K562 (cell line): ENCODE measurements at regions not wholly inside any gene's neighbourhood (a gene's known extent, or its start where the extent isn't known, plus 50 kb on each side); places are given as distances from the start of the nearest gene placed in this dataset.

Experiments
- HNRNPUL1 ChIP-seq: fragments of 200-400 bp; formaldehyde crosslinking; IDR thresholded peaks from 2 replicates; pipeline ENCODE4 v1.6.1; 2017; ENCODE audit warnings: low read length
- JUND ChIP-seq, 2 experiments: IDR thresholded peaks; 2 replicates in 1 of 2; 3 replicates in 1 of 2; pipeline ENCODE4 v1.6.1; 2011; ENCODE audit warnings: borderline replicate concordance in 2 of 2, low read depth in 2 of 2, low read length in 2 of 2, improper control_type of control experiment in 1 of 2, missing biosample characterization in 1 of 2, missing genetic modification characterization in 1 of 2, missing genetic modification reagents in 1 of 2
- POLR2B ChIP-seq: fragments of 450-650 bp; IDR thresholded peaks from 2 replicates; pipeline ENCODE4 v1.6.1; 2018; ENCODE audit warnings: low read depth; ENCODE audit not compliant: partially characterized antibody
- TF ChIP-seq, protein P1 (sequence below): fragments of 250-450 bp; sonication (Bioruptor Pico); IDR thresholded peaks from 2 replicates; pipeline ENCODE4 v1.4.0; 2020; ENCODE audit warnings: mild to moderate bottlenecking, moderate library complexity
- TF ChIP-seq, protein P2 (sequence below): sonication (generic); formaldehyde crosslinking; IDR thresholded peaks from 2 replicates; pipeline ENCODE4 v1.9.0; 2022; ENCODE audit warnings: mild to moderate bottlenecking, missing genetic modification reagents

- TF ChIP-seq JUND (IDR thresholded peaks at IDR 0.05; ENCODE audit: borderline replicate concordance, low read depth, low read length), result no peak
- no peak for TF ChIP-seq JUND (tag; IDR thresholded peaks at IDR 0.05; ENCODE audit: borderline replicate concordance, low read depth, low read length)
- TF ChIP-seq HNRNPUL1, result no peak
- TF ChIP-seq, protein P1, sequence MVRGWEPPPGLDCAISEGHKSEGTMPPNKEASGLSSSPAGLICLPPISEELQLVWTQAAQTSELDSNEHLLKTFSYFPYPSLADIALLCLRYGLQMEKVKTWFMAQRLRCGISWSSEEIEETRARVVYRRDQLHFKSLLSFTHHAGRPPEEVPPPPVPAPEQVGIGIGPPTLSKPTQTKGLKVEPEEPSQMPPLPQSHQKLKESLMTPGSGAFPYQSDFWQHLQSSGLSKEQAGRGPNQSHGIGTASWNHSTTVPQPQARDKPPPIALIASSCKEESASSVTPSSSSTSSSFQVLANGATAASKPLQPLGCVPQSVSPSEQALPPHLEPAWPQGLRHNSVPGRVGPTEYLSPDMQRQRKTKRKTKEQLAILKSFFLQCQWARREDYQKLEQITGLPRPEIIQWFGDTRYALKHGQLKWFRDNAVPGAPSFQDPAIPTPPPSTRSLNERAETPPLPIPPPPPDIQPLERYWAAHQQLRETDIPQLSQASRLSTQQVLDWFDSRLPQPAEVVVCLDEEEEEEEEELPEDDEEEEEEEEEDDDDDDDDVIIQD, result no peak
- TF ChIP-seq, protein P2, sequence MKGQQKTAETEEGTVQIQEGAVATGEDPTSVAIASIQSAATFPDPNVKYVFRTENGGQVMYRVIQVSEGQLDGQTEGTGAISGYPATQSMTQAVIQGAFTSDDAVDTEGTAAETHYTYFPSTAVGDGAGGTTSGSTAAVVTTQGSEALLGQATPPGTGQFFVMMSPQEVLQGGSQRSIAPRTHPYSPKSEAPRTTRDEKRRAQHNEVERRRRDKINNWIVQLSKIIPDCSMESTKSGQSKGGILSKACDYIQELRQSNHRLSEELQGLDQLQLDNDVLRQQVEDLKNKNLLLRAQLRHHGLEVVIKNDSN (CRISPR knock-in tag), result no peak
- TF ChIP-seq POLR2B, result no peak
Measured at GRCh38 chr21:25313829-25314228, 293.5 kb downstream of the MRPL39 start.
